Activated CD4-positive, alpha-beta T cell treated with anti-CD3 and anti-CD28 coated beads, Interleukin-2, amount 10 ng/mL, durations not matched to agents 7 days and 5 days (primary cell): ENCODE measurements at regions not wholly inside any gene's neighbourhood (a gene's known extent, or its start where the extent isn't known, plus 50 kb on each side); places are given as distances from the start of the nearest gene placed in this dataset.
"Not testable (repeated sequence)": the region's sequence is repeated elsewhere in the genome, so short reads cannot be mapped to it uniquely, and the experiment has no call there.

Source experiments
- CTCF ChIA-PET: fragments of 350-600 bp; sonication (Branson Sonifier 250); formaldehyde crosslinking; loops from one replicate; lab custom pipeline; 2021; ENCODE audit warnings: antibody characterized with exemption; lab: Charles Lee
- POLR2A ChIA-PET: fragments of 350-600 bp; sonication (Branson Sonifier 250); formaldehyde crosslinking; loops from one replicate; lab custom pipeline; 2021; ENCODE audit warnings: antibody characterized with exemption; lab: Charles Lee
- DNase-seq: peaks from one replicate; pipeline ENCODE4 v3.0.0-alpha.2; 2020
- H3K27ac Mint-ChIP-seq: one replicate; pipeline ENCODE4 v1.8.0; 2021; ENCODE audit warnings: mild to moderate bottlenecking, moderate library complexity, mixed read lengths
- H3K27me3 Mint-ChIP-seq: one replicate; pipeline ENCODE4 v1.8.0; 2021; ENCODE audit warnings: mixed read lengths
- H3K36me3 Mint-ChIP-seq: one replicate; pipeline ENCODE4 v1.8.0; 2021; ENCODE audit warnings: low read depth, mixed read lengths
- H3K4me1 Mint-ChIP-seq: one replicate; pipeline ENCODE4 v1.8.0; 2021; ENCODE audit warnings: mixed read lengths
- H3K4me3 Mint-ChIP-seq: one replicate; pipeline ENCODE4 v1.8.0; 2021; ENCODE audit warnings: mild to moderate bottlenecking, moderate library complexity, mixed read lengths
- H3K9me3 Mint-ChIP-seq: one replicate; pipeline ENCODE4 v1.8.0; 2021; ENCODE audit warnings: mixed read lengths

GRCh38 chr18:73688161-73688560 is 459.5 kb downstream of the FBXO15 start:
- H3K27ac Mint-ChIP-seq: no peak overlapping the region
- no peak for DNase-seq
- H3K27me3 Mint-ChIP-seq: no peaks in the 10 kb centered on the region
- POLR2A ChIA-PET: no interaction called here
- CTCF ChIA-PET: no interaction called here
- no peaks in the 10 kb centered on the region for H3K36me3 Mint-ChIP-seq
- H3K9me3 Mint-ChIP-seq: no peaks in the 10 kb centered on the region
- H3K4me1 Mint-ChIP-seq: no peaks in the 10 kb centered on the region
- H3K4me3 Mint-ChIP-seq: no peak overlapping the region

GRCh38 chr18:73684647-73685046 is 463.0 kb downstream of the FBXO15 start:
- no peak overlapping the region for H3K27ac Mint-ChIP-seq
- ChIA-PET POLR2A (no interaction called here), CTCF (no interaction called here)
- no peak overlapping the region for H3K4me3 Mint-ChIP-seq
- peaks cover 6% of the 10 kb centered on the region for H3K4me1 Mint-ChIP-seq
- no peaks in the 10 kb centered on the region for H3K27me3 Mint-ChIP-seq
- H3K9me3 Mint-ChIP-seq: no peaks in the 10 kb centered on the region
- no peaks in the 10 kb centered on the region for H3K36me3 Mint-ChIP-seq
- DNase-seq: no peak

GRCh38 chr18:73683409-73684238 is 464.0 kb downstream of the FBXO15 start:
- no peak for DNase-seq
- no peak overlapping the region for H3K27ac Mint-ChIP-seq
- ChIA-PET CTCF (no interaction called here), POLR2A (no interaction called here)
- no peaks in the 10 kb centered on the region for H3K9me3 Mint-ChIP-seq
- no peak overlapping the region for H3K4me3 Mint-ChIP-seq
- no peaks in the 10 kb centered on the region for H3K36me3 Mint-ChIP-seq
- H3K4me1 Mint-ChIP-seq: peaks cover 6% of the 10 kb centered on the region
- H3K27me3 Mint-ChIP-seq: no peaks in the 10 kb centered on the region

- no peaks in the 10 kb centered on the region for H3K36me3 Mint-ChIP-seq
Observed at GRCh38 chr18:73681912-73682311, 465.7 kb downstream of the FBXO15 start.

GRCh38 chr18:73681398-73681797 is 466.2 kb downstream of the FBXO15 start:
- H3K27me3 Mint-ChIP-seq: peaks cover 1% of the 10 kb centered on the region
- CTCF ChIA-PET: no interaction called here
- no peaks in the 10 kb centered on the region for H3K9me3 Mint-ChIP-seq
- H3K27ac Mint-ChIP-seq: no peak overlapping the region
- no peak for DNase-seq
- no peak overlapping the region for H3K4me3 Mint-ChIP-seq
- H3K4me1 Mint-ChIP-seq: peaks cover 6% of the 10 kb centered on the region
- H3K36me3 Mint-ChIP-seq: no peaks in the 10 kb centered on the region
- POLR2A ChIA-PET: no interaction called here

More at GRCh38 chr18:73681912-73682311, 465.7 kb downstream of the FBXO15 start:
- Mint-ChIP-seq H3K4me1 (peaks cover 6% of the 10 kb centered on the region), H3K27me3 (peaks cover 1% of the 10 kb centered on the region), H3K9me3 (no peaks in the 10 kb centered on the region), H3K27ac (no peak overlapping the region), H3K4me3 (no peak overlapping the region)
- ChIA-PET POLR2A (no interaction called here), CTCF (no interaction called here)
- DNase-seq: no peak

- H3K27me3 Mint-ChIP-seq: peaks cover 1% of the 10 kb centered on the region
- no peak overlapping the region for H3K27ac Mint-ChIP-seq
- peaks cover 6% of the 10 kb centered on the region for H3K4me1 Mint-ChIP-seq
- no peak for DNase-seq
- H3K9me3 Mint-ChIP-seq: no peaks in the 10 kb centered on the region
- H3K4me3 Mint-ChIP-seq: no peak overlapping the region
- ChIA-PET CTCF (no interaction called here), POLR2A (no interaction called here)
- H3K36me3 Mint-ChIP-seq: no peaks in the 10 kb centered on the region
Observed at GRCh38 chr18:73679941-73680712, 467.5 kb downstream of the FBXO15 start.

GRCh38 chr18:73677450-73677849 is 470.2 kb downstream of the FBXO15 start:
- ChIA-PET POLR2A (no interaction called here), CTCF (no interaction called here)
- DNase-seq: no peak
- Mint-ChIP-seq H3K4me3 (no peak overlapping the region), H3K9me3 (no peaks in the 10 kb centered on the region), H3K27me3 (peaks cover 4% of the 10 kb centered on the region), H3K36me3 (no peaks in the 10 kb centered on the region), H3K4me1 (peaks cover 6% of the 10 kb centered on the region), H3K27ac (no peak overlapping the region)

- H3K27ac Mint-ChIP-seq: no peak overlapping the region
- ChIA-PET CTCF (interaction anchor here (0.6 kb wide), 1 partner anchor 401 kb away, joined by 3 read pairs; no protein-coding TSS in a partner anchor), POLR2A (no interaction called here)
- H3K4me3 Mint-ChIP-seq: no peak overlapping the region
- DNase-seq: no peak
- no peaks in the 10 kb centered on the region for H3K9me3 Mint-ChIP-seq
- H3K36me3 Mint-ChIP-seq: no peaks in the 10 kb centered on the region
- H3K27me3 Mint-ChIP-seq: peaks cover 4% of the 10 kb centered on the region
- no peaks in the 10 kb centered on the region for H3K4me1 Mint-ChIP-seq
Observed at GRCh38 chr18:73674125-73674865, 473.3 kb downstream of the FBXO15 start.

- DNase-seq, POLR2A ChIA-PET: not testable (repeated sequence)
Observed at GRCh38 chr18:73671480-73671879, 476.2 kb downstream of the FBXO15 start.

GRCh38 chr18:73670524-73670923 is 477.1 kb downstream of the FBXO15 start:
- H3K9me3 Mint-ChIP-seq: no peaks in the 10 kb centered on the region
- no peaks in the 10 kb centered on the region for H3K4me1 Mint-ChIP-seq

More at GRCh38 chr18:73671480-73671879, 476.2 kb downstream of the FBXO15 start:
- H3K27ac Mint-ChIP-seq, CTCF ChIA-PET, H3K9me3 Mint-ChIP-seq, H3K4me3 Mint-ChIP-seq, H3K27me3 Mint-ChIP-seq, H3K4me1 Mint-ChIP-seq, H3K36me3 Mint-ChIP-seq: not testable (repeated sequence)

GRCh38 chr18:73670039-73670438 is 477.6 kb downstream of the FBXO15 start:
- CTCF ChIA-PET: no interaction called here
- POLR2A ChIA-PET: no interaction called here
- no peak overlapping the region for H3K4me3 Mint-ChIP-seq

More at GRCh38 chr18:73670524-73670923, 477.1 kb downstream of the FBXO15 start:
- DNase-seq: no peak
- POLR2A ChIA-PET: no interaction called here
- CTCF ChIA-PET: no interaction called here
- no peak overlapping the region for H3K27ac Mint-ChIP-seq
- no peak overlapping the region for H3K4me3 Mint-ChIP-seq
- no peaks in the 10 kb centered on the region for H3K36me3 Mint-ChIP-seq
- H3K27me3 Mint-ChIP-seq: peaks cover 3% of the 10 kb centered on the region

GRCh38 chr18:73669297-73669696 is 478.3 kb downstream of the FBXO15 start:
- no peak overlapping the region for H3K27ac Mint-ChIP-seq
- H3K4me3 Mint-ChIP-seq: no peak overlapping the region
- no peaks in the 10 kb centered on the region for H3K4me1 Mint-ChIP-seq
- no peaks in the 10 kb centered on the region for H3K9me3 Mint-ChIP-seq
- CTCF ChIA-PET: no interaction called here
- DNase-seq: no peak
- POLR2A ChIA-PET: no interaction called here
- peaks cover 3% of the 10 kb centered on the region for H3K27me3 Mint-ChIP-seq
- no peaks in the 10 kb centered on the region for H3K36me3 Mint-ChIP-seq

More at GRCh38 chr18:73670039-73670438, 477.6 kb downstream of the FBXO15 start:
- H3K27ac Mint-ChIP-seq: no peak overlapping the region
- peaks cover 3% of the 10 kb centered on the region for H3K27me3 Mint-ChIP-seq
- no peaks in the 10 kb centered on the region for H3K4me1 Mint-ChIP-seq
- no peak for DNase-seq
- H3K9me3 Mint-ChIP-seq: no peaks in the 10 kb centered on the region
- H3K36me3 Mint-ChIP-seq: no peaks in the 10 kb centered on the region

- Mint-ChIP-seq H3K27ac (no peak overlapping the region), H3K36me3 (no peaks in the 10 kb centered on the region), H3K4me1 (no peaks in the 10 kb centered on the region), H3K27me3 (no peaks in the 10 kb centered on the region), H3K9me3 (no peaks in the 10 kb centered on the region), H3K4me3 (no peak overlapping the region)
- ChIA-PET CTCF (no interaction called here), POLR2A (no interaction called here)
- DNase-seq: no peak
Observed at GRCh38 chr18:73668051-73668450, 479.6 kb downstream of the FBXO15 start.
